ENCODE measurements at regions not wholly inside any gene's neighbourhood (a gene's known extent, or its start where the extent isn't known, plus 50 kb on each side); places are given as distances from the start of the nearest gene placed in this dataset.
"Not testable (repeated sequence)": the region's sequence is repeated elsewhere in the genome, so short reads cannot be mapped to it uniquely, and the experiment has no call there.

- not testable (repeated sequence) for H3K4me3 ChIP-seq (ENCODE audit: low read depth, low read length); DNase-seq (ENCODE audit: low read depth)
These were observed 97.9 kb downstream of the FAM72B start for GRCh38 chr1:121086249-121086648.

- DNase-seq (ENCODE audit: low read depth); H3K4me3 ChIP-seq (ENCODE audit: low read depth, low read length): not testable (repeated sequence)
These were observed 96.9 kb downstream of the FAM72B start for GRCh38 chr1:121087221-121087620.

DNA sequence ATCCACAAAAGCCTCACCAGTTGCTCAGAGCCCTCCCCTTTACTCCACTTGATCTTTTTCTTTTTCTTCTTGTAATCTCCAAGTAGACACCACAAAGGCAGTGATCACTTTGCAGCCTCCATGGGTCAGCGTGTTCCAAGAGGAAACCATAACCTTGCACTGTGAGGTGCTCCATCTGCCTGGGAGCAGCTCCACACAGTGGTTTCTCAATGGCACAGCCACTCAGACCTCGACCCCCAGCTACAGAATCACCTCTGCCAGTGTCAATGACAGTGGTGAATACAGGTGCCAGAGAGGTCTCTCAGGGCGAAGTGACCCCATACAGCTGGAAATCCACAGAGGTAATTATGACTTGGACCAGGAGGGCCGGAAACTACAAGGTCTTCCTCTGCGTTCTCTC lies 95.6 kb downstream of the FAM72B start:
- not testable (repeated sequence) for DNase-seq (ENCODE audit: low read depth); H3K4me3 ChIP-seq (ENCODE audit: low read depth, low read length)

GRCh38 chr1:121092329-121092968 lies 91.7 kb downstream of the FAM72B start:
- not testable (repeated sequence) for H3K4me3 ChIP-seq (ENCODE audit: low read depth, low read length); DNase-seq (ENCODE audit: low read depth)

DNA sequence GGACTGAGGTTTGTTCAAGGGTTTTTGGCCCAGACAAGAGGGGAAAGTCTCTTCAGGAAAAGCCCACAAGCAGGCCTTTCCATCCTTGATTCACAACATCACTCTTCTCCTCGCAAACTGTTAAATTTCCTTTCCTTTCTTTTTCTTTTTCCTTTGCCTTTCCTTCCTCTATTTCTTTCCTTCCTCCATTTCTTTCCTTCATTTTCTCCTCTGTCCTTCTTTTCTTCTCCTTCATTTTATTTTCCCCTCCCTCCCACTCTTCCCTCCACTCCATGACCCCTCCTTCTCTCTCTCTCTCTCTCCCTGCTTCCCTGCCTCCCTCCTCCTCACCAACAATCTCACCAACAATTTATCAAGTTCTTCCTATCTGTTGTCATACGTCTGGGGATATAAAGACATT lies 89.1 kb downstream of the FAM72B start:
- not testable (repeated sequence) for DNase-seq (ENCODE audit: low read depth); H3K4me3 ChIP-seq (ENCODE audit: low read depth, low read length)

- H3K4me3 ChIP-seq (ENCODE audit: low read depth, low read length), result peak overlapping the region; percentile 41
- TF ChIP-seq, protein P1, sequence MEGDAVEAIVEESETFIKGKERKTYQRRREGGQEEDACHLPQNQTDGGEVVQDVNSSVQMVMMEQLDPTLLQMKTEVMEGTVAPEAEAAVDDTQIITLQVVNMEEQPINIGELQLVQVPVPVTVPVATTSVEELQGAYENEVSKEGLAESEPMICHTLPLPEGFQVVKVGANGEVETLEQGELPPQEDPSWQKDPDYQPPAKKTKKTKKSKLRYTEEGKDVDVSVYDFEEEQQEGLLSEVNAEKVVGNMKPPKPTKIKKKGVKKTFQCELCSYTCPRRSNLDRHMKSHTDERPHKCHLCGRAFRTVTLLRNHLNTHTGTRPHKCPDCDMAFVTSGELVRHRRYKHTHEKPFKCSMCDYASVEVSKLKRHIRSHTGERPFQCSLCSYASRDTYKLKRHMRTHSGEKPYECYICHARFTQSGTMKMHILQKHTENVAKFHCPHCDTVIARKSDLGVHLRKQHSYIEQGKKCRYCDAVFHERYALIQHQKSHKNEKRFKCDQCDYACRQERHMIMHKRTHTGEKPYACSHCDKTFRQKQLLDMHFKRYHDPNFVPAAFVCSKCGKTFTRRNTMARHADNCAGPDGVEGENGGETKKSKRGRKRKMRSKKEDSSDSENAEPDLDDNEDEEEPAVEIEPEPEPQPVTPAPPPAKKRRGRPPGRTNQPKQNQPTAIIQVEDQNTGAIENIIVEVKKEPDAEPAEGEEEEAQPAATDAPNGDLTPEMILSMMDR (IDR thresholded peaks at IDR 0.05; ENCODE audit: control insufficient read depth, extremely low read depth, insufficient read depth), result peak; percentile 72
- not testable (repeated sequence) for DNase-seq (ENCODE audit: low read depth)
These were observed 86.8 kb downstream of the FAM72B start for GRCh38 chr1:121097127-121097866.

GRCh38 chr1:121097867-121098215 lies 86.3 kb downstream of the FAM72B start:
- DNase-seq (ENCODE audit: low read depth), result not testable (repeated sequence)
- peak overlapping the region; percentile 41 for H3K4me3 ChIP-seq (ENCODE audit: low read depth, low read length)

DNA sequence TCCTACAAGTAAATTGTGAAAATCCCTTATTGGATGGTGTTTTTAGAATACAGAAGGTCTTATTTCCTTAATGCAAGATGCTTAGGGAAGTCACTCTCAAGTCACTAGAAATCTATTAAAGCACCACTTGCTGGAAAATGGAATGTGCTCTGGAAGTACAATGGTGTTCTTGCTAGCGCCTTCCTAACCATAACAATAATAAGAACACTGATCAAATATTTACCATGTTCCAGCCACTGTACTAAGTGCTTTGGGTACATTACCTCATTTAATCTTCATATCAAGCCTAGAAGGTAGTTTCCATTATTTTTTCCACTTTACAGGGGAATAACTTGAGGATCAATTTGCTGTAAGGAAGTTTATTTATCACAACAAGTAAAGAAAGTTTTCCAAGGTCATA lies 75.1 kb downstream of the FAM72B start:
- not testable (repeated sequence) for H3K4me3 ChIP-seq (ENCODE audit: low read depth, low read length); DNase-seq (ENCODE audit: low read depth)

DNA sequence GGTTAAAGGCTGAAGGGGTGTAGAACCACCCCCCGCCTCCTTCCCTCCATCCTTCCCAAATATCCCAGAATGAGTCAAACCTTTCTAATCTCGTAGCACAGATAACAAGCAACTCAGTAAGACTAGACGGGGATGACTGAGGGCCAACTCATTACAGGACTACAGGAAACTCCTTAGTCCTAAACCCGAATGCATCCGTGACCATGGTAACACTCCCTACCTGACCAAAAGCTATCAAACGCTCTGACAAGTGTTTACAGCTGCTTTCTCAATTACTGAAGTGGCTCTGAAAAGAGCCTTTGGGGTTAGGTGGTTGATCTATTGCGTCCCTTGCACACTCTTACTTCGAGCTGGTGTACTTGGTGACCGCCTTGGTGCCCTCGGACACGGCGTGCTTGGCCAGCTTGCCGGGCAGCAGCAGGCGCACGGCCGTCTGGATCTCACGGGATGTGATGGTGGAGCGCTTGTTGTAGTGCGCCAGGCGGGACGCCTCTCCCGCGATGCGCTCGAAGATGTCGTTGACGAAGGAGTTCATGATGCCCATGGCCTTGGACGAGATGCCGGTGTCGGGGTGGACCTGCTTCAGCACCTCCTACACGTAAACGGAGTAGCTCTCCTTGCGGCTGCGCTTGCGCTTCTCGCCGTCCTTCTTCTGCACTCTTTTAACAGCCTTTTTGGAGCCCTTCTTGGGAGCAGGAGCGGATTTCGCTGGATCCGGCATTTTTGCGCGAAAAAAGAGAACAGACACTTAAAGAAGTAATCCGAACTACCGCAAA lies 67.4 kb downstream of the FAM72B start:
- not testable (repeated sequence) for DNase-seq (ENCODE audit: low read depth)
- peak overlapping the region; percentile 46 for H3K4me3 ChIP-seq (ENCODE audit: low read depth, low read length)

DNA sequence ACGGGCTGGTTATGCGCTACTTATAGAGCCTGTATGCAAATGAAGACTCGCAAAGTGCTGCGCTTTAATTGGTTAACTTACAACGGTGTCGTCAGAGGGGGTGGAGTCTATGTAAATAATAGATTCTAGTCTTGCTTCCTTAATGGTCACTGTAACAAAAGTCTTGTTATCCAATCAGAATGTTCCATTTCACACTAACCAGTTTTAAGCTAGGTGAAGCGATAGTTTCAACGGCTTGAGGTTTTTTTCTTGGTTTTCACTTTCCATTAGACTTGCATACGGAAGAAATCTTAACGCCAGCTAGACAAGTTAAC lies 66.9 kb downstream of the FAM72B start:
- not testable (repeated sequence) for DNase-seq (ENCODE audit: low read depth)
- peak overlapping the region; percentile 46 for H3K4me3 ChIP-seq (ENCODE audit: low read depth, low read length)

DNA sequence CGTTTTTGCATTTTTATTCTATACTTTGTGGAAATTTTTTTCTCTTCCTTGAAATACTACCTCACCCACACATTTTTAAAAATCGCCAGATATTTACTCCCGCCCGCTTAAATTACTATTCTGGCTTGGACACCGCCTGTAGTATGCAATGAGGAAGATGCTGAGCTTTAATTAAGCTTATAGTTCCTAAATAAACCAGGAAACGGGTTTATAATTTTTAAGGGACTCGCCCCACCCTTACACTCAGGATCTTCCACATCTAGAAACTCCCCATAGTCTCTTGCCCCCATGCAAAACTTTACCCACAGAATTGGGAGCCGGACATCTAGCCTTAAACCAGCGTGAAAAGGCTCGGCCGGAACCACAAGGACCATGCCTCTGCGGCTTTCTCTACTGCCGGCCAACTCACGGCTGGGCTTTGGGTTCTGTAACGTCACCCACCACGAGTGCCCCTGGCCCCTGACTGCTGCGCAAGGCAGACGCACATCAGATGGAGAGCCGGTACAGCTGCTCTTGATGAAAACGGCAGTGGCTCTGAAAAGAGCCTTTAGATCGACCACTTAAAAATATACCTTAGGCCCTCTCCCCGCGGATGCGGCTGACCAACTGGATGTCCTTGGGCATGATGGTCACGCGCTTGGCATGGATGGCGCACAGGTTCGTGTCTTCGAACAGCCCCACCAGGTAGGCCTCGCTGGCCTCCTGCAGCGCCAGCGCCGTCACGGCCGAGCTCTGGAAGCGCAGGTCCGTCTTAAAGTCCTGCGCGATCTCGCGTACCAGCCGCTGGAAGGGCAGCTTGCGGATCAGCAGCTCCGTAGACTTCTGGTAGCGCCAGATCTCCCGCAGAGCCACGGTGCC lies 66.3 kb downstream of the FAM72B start:
- DNase-seq (ENCODE audit: low read depth); H3K4me3 ChIP-seq (ENCODE audit: low read depth, low read length): not testable (repeated sequence)
